KOPT-K1 (cell line): ENCODE measurements at regions not wholly inside any gene's neighbourhood (a gene's known extent, or its start where the extent isn't known, plus 50 kb on each side); places are given as distances from the start of the nearest gene placed in this dataset.

Experiments used
- H3K27ac ChIP-seq: fragments of 200-600 bp; sonication (generic); 2 replicates; pipeline ENCODE4 v1.5.1; 2016; ENCODE audit warnings: antibody characterized with exemption, mild to moderate bottlenecking, low read depth, low read length; ENCODE audit not compliant: poor library complexity, severe bottlenecking
- H3K36me3 ChIP-seq: fragments of 200-600 bp; sonication (generic); 2 replicates; pipeline ENCODE4 v1.5.1; 2017; ENCODE audit warnings: antibody characterized with exemption, mild to moderate bottlenecking, low read length, moderate library complexity; ENCODE audit not compliant: insufficient read depth
- H3K9me3 ChIP-seq: fragments of 200-600 bp; sonication (generic); 2 replicates; pipeline ENCODE4 v1.5.1; 2017; ENCODE audit warnings: antibody characterized with exemption, low read length, mild to moderate bottlenecking; ENCODE audit not compliant: insufficient read depth, poor library complexity, severe bottlenecking

- Histone ChIP-seq H3K36me3 (no peaks in the 10 kb centered on the region), H3K27ac (peak overlapping the region; percentile 98), H3K9me3 (no peaks in the 10 kb centered on the region)
Measured at GRCh38 chr17:77428749-77429368, 288.1 kb downstream of the SEC14L1 start.

GRCh38 chr17:77429369-77429968, 288.7 kb downstream of the SEC14L1 start:
- Histone ChIP-seq H3K36me3 (no peaks in the 10 kb centered on the region), H3K9me3 (no peaks in the 10 kb centered on the region), H3K27ac (peak overlapping the region; percentile 98)

- H3K9me3 ChIP-seq: no peaks in the 10 kb centered on the region
- peak overlapping the region; percentile 98 for H3K27ac ChIP-seq
- no peaks in the 10 kb centered on the region for H3K36me3 ChIP-seq
Measured at GRCh38 chr17:77429969-77430752, 289.4 kb downstream of the SEC14L1 start.

GRCh38 chr17:77432034-77432661, 291.4 kb downstream of the SEC14L1 start:
- H3K27ac ChIP-seq: peak overlapping the region; percentile 98
- no peaks in the 10 kb centered on the region for H3K9me3 ChIP-seq
- H3K36me3 ChIP-seq: no peaks in the 10 kb centered on the region

- Histone ChIP-seq H3K27ac (peak overlapping the region; percentile 98), H3K36me3 (no peaks in the 10 kb centered on the region), H3K9me3 (no peaks in the 10 kb centered on the region)
Measured at GRCh38 chr17:77432742-77433141, 292.0 kb downstream of the SEC14L1 start.

GRCh38 chr17:77433385-77434135, 292.8 kb downstream of the SEC14L1 start:
- Histone ChIP-seq H3K9me3 (no peaks in the 10 kb centered on the region), H3K27ac (peak overlapping the region; percentile 98), H3K36me3 (no peaks in the 10 kb centered on the region)

- Histone ChIP-seq H3K27ac (peak overlapping the region; percentile 98), H3K9me3 (no peaks in the 10 kb centered on the region), H3K36me3 (no peaks in the 10 kb centered on the region)
Measured at GRCh38 chr17:77434136-77435114, 293.7 kb downstream of the SEC14L1 start.

GRCh38 chr17:77435272-77436057, 294.7 kb downstream of the SEC14L1 start:
- no peaks in the 10 kb centered on the region for H3K9me3 ChIP-seq
- no peaks in the 10 kb centered on the region for H3K36me3 ChIP-seq
- peak overlapping the region; percentile 98 for H3K27ac ChIP-seq

GRCh38 chr17:77436058-77436442, 295.3 kb downstream of the SEC14L1 start:
- no peaks in the 10 kb centered on the region for H3K9me3 ChIP-seq
- no peaks in the 10 kb centered on the region for H3K36me3 ChIP-seq
- peak overlapping the region; percentile 98 for H3K27ac ChIP-seq

GRCh38 chr17:77436481-77436880, 295.7 kb downstream of the SEC14L1 start:
- Histone ChIP-seq H3K36me3 (no peaks in the 10 kb centered on the region), H3K27ac (peak overlapping the region; percentile 98), H3K9me3 (no peaks in the 10 kb centered on the region)

- peak overlapping the region; percentile 98 for H3K27ac ChIP-seq
- H3K36me3 ChIP-seq: no peaks in the 10 kb centered on the region
- no peaks in the 10 kb centered on the region for H3K9me3 ChIP-seq
Measured at GRCh38 chr17:77437017-77437416, 296.2 kb downstream of the SEC14L1 start.

GRCh38 chr17:77437747-77438146, 297.0 kb downstream of the SEC14L1 start:
- H3K27ac ChIP-seq: peak overlapping the region; percentile 98

More at GRCh38 chr17:77437747-77438146, 297.0 kb downstream of the SEC14L1 start:
- no peaks in the 10 kb centered on the region for H3K9me3 ChIP-seq
- H3K36me3 ChIP-seq: no peaks in the 10 kb centered on the region
